ENCODE measurements at regions not wholly inside any gene's neighbourhood (a gene's known extent, or its start where the extent isn't known, plus 50 kb on each side); places are given as distances from the start of the nearest gene placed in this dataset.
A peak's percentile ranks its signal among the peaks of the same experiment; 100 is the strongest.

DNA sequence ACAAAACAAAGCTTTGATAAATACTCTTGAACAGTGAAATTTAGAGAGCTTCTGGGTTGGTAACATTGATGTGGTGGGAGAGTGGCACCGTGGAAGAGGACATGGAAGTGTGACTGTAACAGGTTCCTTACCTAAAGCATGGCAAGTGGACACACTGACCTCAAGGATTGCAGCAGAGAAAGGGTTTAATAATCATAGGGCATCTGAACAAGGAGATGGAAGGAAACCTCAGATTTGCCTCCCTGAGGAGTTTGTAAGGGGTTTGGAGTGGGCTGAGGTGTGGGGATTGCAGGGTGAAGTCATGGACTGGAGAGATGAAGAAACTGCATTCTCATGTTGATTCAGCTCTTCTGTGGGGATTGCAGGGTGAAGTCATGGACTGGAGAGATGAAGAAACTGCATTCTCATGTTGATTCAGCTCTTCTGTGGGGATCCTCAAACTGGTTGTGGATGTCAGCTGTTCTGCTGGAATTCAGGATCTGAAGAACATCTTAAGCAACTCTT is 83.8 kb upstream of the TLK1 start:
- no peaks in the 10 kb centered on the region for H3K9me1 ChIP-seq (ENCODE audit: insufficient read depth, low read length)
- H2BK5ac ChIP-seq (ENCODE audit: low read depth, low read length, poor library complexity, severe bottlenecking), result peak overlapping the region; percentile 98
- in situ Hi-C loops (cut with MboI; ENCODE audit: low sequenced_read_pairs), result no loop called here
- H3K9ac ChIP-seq (ENCODE audit: low read depth, low read length), result 0 out of 2 replicates have a peak overlapping the region, but pooled peaks have one; percentile 30
- CTCF ChIA-PET, result no interaction called here
- H4K8ac ChIP-seq (ENCODE audit: low read depth in 2 of 2, low read length in 2 of 2), result peak overlapping the region in 1 of 2 experiments; percentile 92; a peak in 3 of 4 replicates
- dilution Hi-C loops (cut with HindIII; ENCODE audit: low sequenced_read_pairs, unreplicated experiment), result no loop called here
- peak overlapping the region; percentile 63; the same call in 1 of the 3 replicates for H2BK15ac ChIP-seq (ENCODE audit: low read depth, low read length)
- peak overlapping the region; percentile 86 for H3K14ac ChIP-seq (replicated peaks; ENCODE audit: low read depth, low read length)
- H2AK9ac ChIP-seq (replicated peaks; ENCODE audit: low read depth, low read length, poor library complexity), result no peak overlapping the region
- H2AK5ac ChIP-seq (ENCODE audit: low read depth, low read length), result peak overlapping the region; percentile 75; the same call in 1 of the 2 replicates
- H2AFZ ChIP-seq (replicated peaks; ENCODE audit: low read length, poor library complexity), result no peak overlapping the region
- H3K27ac ChIP-seq (ENCODE audit: insufficient read depth, low read length), result peak overlapping the region; percentile 96; the same call in 1 of the 2 replicates
- no peaks in the 10 kb centered on the region for H3K79me1 ChIP-seq (ENCODE audit: low read depth in 1 of 2, low read length in 2 of 2)
- H2BK120ac ChIP-seq (ENCODE audit: low read depth, low read length), result peak overlapping the region; percentile 92; the same call in 1 of the 2 replicates
- H4K20me1 ChIP-seq (ENCODE audit: insufficient read depth, low read length), result no peaks in the 10 kb centered on the region
- H3K23ac ChIP-seq (ENCODE audit: low read depth, low read length), result peak overlapping the region; percentile 86; the same call in 1 of the 2 replicates
- peak overlapping the region; percentile 91 for H3K4ac ChIP-seq (ENCODE audit: low read depth, low read length)
- BruUV-seq (replicated peaks), result no TSS peak
- DNase-seq (peak; percentile 87), ATAC-seq (ENCODE audit: low read depth) (peak; percentile 86)
- POLR2A ChIA-PET (ENCODE audit: unreplicated experiment), result no interaction called here
- H3K4me3 ChIP-seq (ENCODE audit: insufficient read depth, low read depth, low read length), result no peak overlapping the region
- intact Hi-C loops (cut with micrococcal nuclease), result no loop called here
- 50% methylated on average over 1 of the region's 1 CpG; no CpG with 5 or more reads in 1 of the 2 experiments for WGBS, 2 experiments (ENCODE audit: extremely low coverage in 2 of 2, insufficient read length in 1 of 2)
- H3K27me3 ChIP-seq (ENCODE audit: control insufficient read depth, insufficient read depth, low read length), result no peaks in the 10 kb centered on the region
- H4K91ac ChIP-seq (ENCODE audit: insufficient read depth, low read depth, low read length), result peak overlapping the region; percentile 89
- TF ChIP-seq CEBPB (IDR thresholded peaks at IDR 0.05; ENCODE audit: low read depth, low read length) (peak; percentile 86), MAFK (IDR thresholded peaks at IDR 0.05; ENCODE audit: low read depth, low read length) (peak; percentile 76), CHD1 (IDR thresholded peaks at IDR 0.05; ENCODE audit: low read depth, low read length) (no peak), MXI1 (IDR thresholded peaks at IDR 0.05; ENCODE audit: borderline replicate concordance, low read depth, low read length) (0 out of 2 replicates have a peak, but pooled peaks have one; percentile 25), NFE2L2 (IDR thresholded peaks at IDR 0.05; ENCODE audit: low read depth, low read length) (peak; percentile 96), BHLHE40 (IDR thresholded peaks at IDR 0.05; ENCODE audit: low read depth, low read length) (no peak)
- TF ChIP-seq, protein P1, sequence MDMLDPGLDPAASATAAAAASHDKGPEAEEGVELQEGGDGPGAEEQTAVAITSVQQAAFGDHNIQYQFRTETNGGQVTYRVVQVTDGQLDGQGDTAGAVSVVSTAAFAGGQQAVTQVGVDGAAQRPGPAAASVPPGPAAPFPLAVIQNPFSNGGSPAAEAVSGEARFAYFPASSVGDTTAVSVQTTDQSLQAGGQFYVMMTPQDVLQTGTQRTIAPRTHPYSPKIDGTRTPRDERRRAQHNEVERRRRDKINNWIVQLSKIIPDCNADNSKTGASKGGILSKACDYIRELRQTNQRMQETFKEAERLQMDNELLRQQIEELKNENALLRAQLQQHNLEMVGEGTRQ (IDR thresholded peaks at IDR 0.05; ENCODE audit: low read depth, low read length), result no peak
- TF ChIP-seq, protein P2, sequence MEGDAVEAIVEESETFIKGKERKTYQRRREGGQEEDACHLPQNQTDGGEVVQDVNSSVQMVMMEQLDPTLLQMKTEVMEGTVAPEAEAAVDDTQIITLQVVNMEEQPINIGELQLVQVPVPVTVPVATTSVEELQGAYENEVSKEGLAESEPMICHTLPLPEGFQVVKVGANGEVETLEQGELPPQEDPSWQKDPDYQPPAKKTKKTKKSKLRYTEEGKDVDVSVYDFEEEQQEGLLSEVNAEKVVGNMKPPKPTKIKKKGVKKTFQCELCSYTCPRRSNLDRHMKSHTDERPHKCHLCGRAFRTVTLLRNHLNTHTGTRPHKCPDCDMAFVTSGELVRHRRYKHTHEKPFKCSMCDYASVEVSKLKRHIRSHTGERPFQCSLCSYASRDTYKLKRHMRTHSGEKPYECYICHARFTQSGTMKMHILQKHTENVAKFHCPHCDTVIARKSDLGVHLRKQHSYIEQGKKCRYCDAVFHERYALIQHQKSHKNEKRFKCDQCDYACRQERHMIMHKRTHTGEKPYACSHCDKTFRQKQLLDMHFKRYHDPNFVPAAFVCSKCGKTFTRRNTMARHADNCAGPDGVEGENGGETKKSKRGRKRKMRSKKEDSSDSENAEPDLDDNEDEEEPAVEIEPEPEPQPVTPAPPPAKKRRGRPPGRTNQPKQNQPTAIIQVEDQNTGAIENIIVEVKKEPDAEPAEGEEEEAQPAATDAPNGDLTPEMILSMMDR (conservative IDR thresholded peaks at IDR 0.05; ENCODE audit: low read depth, low read length), result no peak
- TF ChIP-seq, protein P3, sequence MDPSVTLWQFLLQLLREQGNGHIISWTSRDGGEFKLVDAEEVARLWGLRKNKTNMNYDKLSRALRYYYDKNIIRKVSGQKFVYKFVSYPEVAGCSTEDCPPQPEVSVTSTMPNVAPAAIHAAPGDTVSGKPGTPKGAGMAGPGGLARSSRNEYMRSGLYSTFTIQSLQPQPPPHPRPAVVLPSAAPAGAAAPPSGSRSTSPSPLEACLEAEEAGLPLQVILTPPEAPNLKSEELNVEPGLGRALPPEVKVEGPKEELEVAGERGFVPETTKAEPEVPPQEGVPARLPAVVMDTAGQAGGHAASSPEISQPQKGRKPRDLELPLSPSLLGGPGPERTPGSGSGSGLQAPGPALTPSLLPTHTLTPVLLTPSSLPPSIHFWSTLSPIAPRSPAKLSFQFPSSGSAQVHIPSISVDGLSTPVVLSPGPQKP (IDR thresholded peaks at IDR 0.05; ENCODE audit: borderline replicate concordance, low read depth, low read length), result no peak
- H3K9me3 ChIP-seq (ENCODE audit: control insufficient read depth, insufficient read depth, low read length), result peaks cover 10% of the 10 kb centered on the region
- peak overlapping the region; percentile 99 for H4K5ac ChIP-seq (ENCODE audit: low read depth, low read length)
- H3K4me2 ChIP-seq (ENCODE audit: low read depth, low read length), result 0 out of 2 replicates have a peak overlapping the region, but pooled peaks have one; percentile 23
- H3K4me1 ChIP-seq (ENCODE audit: control insufficient read depth, insufficient read depth, low read length), result peaks cover 4% of the 10 kb centered on the region; the same call in 1 of the 2 replicates
- peak overlapping the region; percentile 100 for H3K18ac ChIP-seq (ENCODE audit: low read depth, low read length)
- H2BK20ac ChIP-seq (ENCODE audit: low read depth, low read length), result peak overlapping the region; percentile 92; the same call in 1 of the 2 replicates
- no peak overlapping the region for H3K56ac ChIP-seq (ENCODE audit: extremely low read depth, insufficient read depth, low read length)
- no peaks in the 10 kb centered on the region for H3K36me3 ChIP-seq (ENCODE audit: control insufficient read depth, insufficient read depth, low read length)

Measured in IMR-90 (cell line).